ENCODE measurements at regions not wholly inside any gene's neighbourhood (a gene's known extent, or its start where the extent isn't known, plus 50 kb on each side); places are given as distances from the start of the nearest gene placed in this dataset.

DNA sequence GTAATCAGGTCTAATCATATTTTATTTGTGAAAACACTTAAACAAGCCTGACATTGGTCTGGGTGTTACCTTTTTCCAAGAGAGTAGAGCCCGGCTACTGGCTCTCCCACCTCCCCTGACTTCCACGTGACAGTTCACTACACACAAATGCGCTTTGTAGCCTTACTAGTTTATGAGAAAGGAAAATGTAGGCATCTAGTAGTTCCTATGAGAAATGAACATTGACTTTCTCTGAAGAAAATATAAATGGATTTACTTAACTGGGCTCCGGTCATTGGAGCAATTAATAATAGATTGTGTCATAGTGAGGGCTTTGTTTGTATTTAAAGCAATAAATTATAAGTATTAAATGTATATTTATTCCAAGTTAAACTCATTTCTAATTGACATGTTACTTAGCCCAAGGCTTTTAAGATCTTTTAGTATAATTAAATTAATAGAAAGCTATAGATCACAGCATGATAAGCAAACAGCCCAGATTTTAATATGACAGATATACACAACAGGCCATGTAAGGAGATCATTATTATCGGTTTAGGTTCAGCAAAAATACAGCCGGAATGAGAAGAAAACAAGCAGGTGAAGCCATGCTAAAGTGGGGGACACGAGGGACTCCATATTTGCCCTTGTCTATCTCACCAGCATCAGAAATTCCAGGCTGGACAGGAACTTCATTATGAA is 756.5 kb upstream of the ADAMTS16 start:
- no peak for DNase-seq (ENCODE audit: low read depth in 1 of 2, low spot score in 1 of 2)
- Histone ChIP-seq H3K27me3 (ENCODE audit: insufficient read depth, poor library complexity, severe bottlenecking) (no peaks in the 10 kb centered on the region), H3K27ac (replicated peaks) (no peak overlapping the region), H3K4me3 (replicated peaks; ENCODE audit: insufficient read depth, low read length) (no peak overlapping the region)
- TF ChIP-seq, protein P1, sequence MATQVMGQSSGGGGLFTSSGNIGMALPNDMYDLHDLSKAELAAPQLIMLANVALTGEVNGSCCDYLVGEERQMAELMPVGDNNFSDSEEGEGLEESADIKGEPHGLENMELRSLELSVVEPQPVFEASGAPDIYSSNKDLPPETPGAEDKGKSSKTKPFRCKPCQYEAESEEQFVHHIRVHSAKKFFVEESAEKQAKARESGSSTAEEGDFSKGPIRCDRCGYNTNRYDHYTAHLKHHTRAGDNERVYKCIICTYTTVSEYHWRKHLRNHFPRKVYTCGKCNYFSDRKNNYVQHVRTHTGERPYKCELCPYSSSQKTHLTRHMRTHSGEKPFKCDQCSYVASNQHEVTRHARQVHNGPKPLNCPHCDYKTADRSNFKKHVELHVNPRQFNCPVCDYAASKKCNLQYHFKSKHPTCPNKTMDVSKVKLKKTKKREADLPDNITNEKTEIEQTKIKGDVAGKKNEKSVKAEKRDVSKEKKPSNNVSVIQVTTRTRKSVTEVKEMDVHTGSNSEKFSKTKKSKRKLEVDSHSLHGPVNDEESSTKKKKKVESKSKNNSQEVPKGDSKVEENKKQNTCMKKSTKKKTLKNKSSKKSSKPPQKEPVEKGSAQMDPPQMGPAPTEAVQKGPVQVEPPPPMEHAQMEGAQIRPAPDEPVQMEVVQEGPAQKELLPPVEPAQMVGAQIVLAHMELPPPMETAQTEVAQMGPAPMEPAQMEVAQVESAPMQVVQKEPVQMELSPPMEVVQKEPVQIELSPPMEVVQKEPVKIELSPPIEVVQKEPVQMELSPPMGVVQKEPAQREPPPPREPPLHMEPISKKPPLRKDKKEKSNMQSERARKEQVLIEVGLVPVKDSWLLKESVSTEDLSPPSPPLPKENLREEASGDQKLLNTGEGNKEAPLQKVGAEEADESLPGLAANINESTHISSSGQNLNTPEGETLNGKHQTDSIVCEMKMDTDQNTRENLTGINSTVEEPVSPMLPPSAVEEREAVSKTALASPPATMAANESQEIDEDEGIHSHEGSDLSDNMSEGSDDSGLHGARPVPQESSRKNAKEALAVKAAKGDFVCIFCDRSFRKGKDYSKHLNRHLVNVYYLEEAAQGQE (IDR thresholded peaks at IDR 0.05; ENCODE audit: insufficient replicate concordance, low read depth) = no peak
- TF ChIP-seq SPI1 (IDR thresholded peaks at IDR 0.05; ENCODE audit: borderline replicate concordance, low read depth) (no peak), GABPA (IDR thresholded peaks at IDR 0.05; ENCODE audit: low read depth) (no peak), CTCF (IDR thresholded peaks at IDR 0.05; ENCODE audit: insufficient read depth, low read length) (no peak), POLR2AphosphoS5 (IDR thresholded peaks at IDR 0.05; ENCODE audit: low read depth) (no peak)

GRCh38 chr5:4384649-4385048 is 755.5 kb upstream of the ADAMTS16 start:
- DNase-seq (ENCODE audit: low read depth in 1 of 2, low spot score in 1 of 2) = no peak
- TF ChIP-seq POLR2AphosphoS5 (IDR thresholded peaks at IDR 0.05; ENCODE audit: low read depth) = no peak
- TF ChIP-seq GABPA (IDR thresholded peaks at IDR 0.05; ENCODE audit: low read depth) = no peak
- Histone ChIP-seq H3K27ac (replicated peaks) (no peak overlapping the region), H3K4me3 (replicated peaks; ENCODE audit: insufficient read depth, low read length) (no peak overlapping the region), H3K27me3 (ENCODE audit: insufficient read depth, poor library complexity, severe bottlenecking) (no peaks in the 10 kb centered on the region)

- H3K27me3 ChIP-seq (ENCODE audit: insufficient read depth, poor library complexity, severe bottlenecking) = no peaks in the 10 kb centered on the region
- DNase-seq (ENCODE audit: low read depth in 1 of 2, low spot score in 1 of 2) = no peak
- no peak overlapping the region for H3K27ac ChIP-seq (replicated peaks)
- no peak overlapping the region for H3K4me3 ChIP-seq (replicated peaks; ENCODE audit: insufficient read depth, low read length)
- TF ChIP-seq SPI1 (IDR thresholded peaks at IDR 0.05; ENCODE audit: borderline replicate concordance, low read depth) = no peak
- no peak for TF ChIP-seq POLR2AphosphoS5 (IDR thresholded peaks at IDR 0.05; ENCODE audit: low read depth)
- TF ChIP-seq, protein P1 (IDR thresholded peaks at IDR 0.05; ENCODE audit: insufficient replicate concordance, low read depth) = no peak
- TF ChIP-seq CTCF (IDR thresholded peaks at IDR 0.05; ENCODE audit: insufficient read depth, low read length) = no peak
- TF ChIP-seq GABPA (IDR thresholded peaks at IDR 0.05; ENCODE audit: low read depth) = no peak
Measured at GRCh38 chr5:4386152-4386551, 754.0 kb upstream of the ADAMTS16 start.

DNA sequence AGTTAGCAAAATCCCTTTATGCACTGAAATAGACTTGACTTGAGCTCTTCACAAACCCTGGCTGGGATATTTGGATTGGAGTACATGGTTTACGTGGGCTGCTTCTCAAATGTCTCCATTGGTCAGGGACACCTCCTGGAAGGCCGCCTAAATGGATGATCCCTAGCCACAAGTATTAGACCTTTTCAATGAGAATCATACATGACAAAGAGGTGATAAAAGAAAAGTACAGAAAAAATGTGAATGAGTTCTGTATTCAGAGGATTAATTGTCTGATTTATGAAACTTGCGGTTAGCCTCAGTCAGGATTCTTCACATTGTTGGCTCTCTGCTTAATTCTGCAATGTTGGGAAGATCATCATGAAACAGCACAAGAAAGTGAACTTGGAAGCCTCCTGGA is 752.8 kb upstream of the ADAMTS16 start:
- TF ChIP-seq GABPA (IDR thresholded peaks at IDR 0.05; ENCODE audit: low read depth) = no peak
- no peak for TF ChIP-seq SPI1 (IDR thresholded peaks at IDR 0.05; ENCODE audit: borderline replicate concordance, low read depth)
- TF ChIP-seq, protein P1 (IDR thresholded peaks at IDR 0.05; ENCODE audit: insufficient replicate concordance, low read depth) = no peak
- TF ChIP-seq POLR2AphosphoS5 (IDR thresholded peaks at IDR 0.05; ENCODE audit: low read depth) = no peak
- TF ChIP-seq CTCF (IDR thresholded peaks at IDR 0.05; ENCODE audit: insufficient read depth, low read length) = no peak
- no peak for DNase-seq (ENCODE audit: low read depth in 1 of 2, low spot score in 1 of 2)
- no peak overlapping the region for H3K27ac ChIP-seq (replicated peaks)
- H3K4me3 ChIP-seq (replicated peaks; ENCODE audit: insufficient read depth, low read length) = no peak overlapping the region
- H3K27me3 ChIP-seq (ENCODE audit: insufficient read depth, poor library complexity, severe bottlenecking) = no peaks in the 10 kb centered on the region
